ENCODE measurements at regions not wholly inside any gene's neighbourhood (a gene's known extent, or its start where the extent isn't known, plus 50 kb on each side); places are given as distances from the start of the nearest gene placed in this dataset.
A peak's percentile ranks its signal among the peaks of the same experiment; 100 is the strongest.
"Not testable (repeated sequence)": the region's sequence is repeated elsewhere in the genome, so short reads cannot be mapped to it uniquely, and the experiment has no call there.

- DNase-seq = no peak
Measured at GRCh38 chr12:83656004-83656403, 969.3 kb downstream of the TMTC2 start.

- DNase-seq = no peak
Measured at GRCh38 chr12:83642205-83642604, 955.5 kb downstream of the TMTC2 start.

DNA sequence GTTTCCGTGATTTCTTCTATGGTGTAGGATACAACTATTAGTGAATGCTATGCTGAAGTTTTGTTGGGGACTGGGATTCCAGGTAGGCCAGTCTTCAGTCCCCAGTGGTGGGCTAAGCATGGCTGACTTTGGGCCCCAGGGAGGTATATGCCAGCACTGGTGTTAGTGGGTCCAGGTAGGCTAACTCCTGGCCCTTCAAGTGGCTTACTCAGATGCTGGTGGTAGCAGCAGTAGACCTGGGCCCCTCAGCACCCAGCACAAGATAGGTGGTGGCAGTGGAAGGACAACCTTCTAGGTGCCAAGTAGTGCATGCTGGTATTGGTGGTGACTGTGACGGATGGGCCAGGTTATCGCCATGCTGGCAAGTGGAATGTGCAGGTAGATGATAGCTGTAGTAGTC is 955.1 kb downstream of the TMTC2 start:
- DNase-seq = no peak

GRCh38 chr12:83634726-83635267 is 948.1 kb downstream of the TMTC2 start:
- DNase-seq = no peak

DNA sequence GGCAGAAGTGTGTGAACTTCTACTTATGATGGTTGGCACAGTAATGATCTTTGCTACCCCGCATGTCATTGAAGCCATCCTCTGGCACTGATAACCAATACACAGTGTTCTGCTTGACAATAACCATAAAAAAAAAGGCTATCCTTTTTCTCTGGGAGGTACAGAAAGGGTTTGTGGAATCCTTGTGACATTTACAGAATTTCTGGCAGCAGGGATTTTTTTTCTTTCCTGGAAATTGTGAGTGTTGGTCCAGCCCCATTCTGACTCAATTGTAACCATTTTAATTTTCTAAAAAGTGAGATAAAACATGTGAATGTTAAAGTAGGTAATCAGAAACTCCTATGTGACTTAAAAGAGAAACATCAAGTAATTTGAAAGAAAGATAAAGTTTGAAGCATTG is 943.8 kb downstream of the TMTC2 start:
- DNase-seq = no peak

GRCh38 chr12:83629931-83630330 is 943.2 kb downstream of the TMTC2 start:
- DNase-seq = no peak

DNA sequence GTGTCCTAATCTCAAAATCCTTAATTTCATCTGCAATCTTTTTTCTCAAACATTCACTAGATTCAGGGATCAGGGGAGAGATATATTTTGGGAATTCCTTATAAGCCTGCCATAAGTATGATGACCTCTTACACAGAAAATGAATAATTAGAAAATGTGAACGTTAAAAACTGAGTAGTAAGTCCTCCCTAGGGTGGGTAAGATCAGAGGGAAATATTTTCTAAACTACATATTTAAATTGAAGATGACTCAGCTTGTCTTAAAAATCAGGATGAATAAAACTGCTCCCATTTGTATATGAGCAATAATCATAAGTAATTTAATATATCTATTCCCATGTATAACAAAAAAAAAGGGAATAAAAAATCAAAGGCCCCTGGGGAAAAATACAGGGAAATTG is 935.5 kb downstream of the TMTC2 start:
- no peak for DNase-seq

DNA sequence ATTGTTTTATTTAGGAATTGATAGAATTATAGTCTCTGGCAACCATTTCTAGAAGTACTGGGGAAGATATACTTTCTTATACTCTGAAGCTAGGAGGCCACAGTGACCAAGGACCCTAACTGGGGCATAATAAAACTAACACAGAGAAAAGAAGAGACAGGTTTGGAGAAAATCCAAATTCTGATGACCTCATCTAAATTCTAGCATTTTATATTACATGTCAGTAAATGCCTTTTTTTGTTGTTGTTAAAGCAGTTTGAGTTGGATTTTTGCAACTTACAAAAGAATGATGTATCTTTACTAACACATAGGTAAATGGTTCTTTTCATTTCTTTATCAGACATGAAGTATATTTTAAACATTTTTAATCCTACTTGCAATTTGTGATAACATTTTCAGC is 933.3 kb downstream of the TMTC2 start:
- DNase-seq = no peak

DNA sequence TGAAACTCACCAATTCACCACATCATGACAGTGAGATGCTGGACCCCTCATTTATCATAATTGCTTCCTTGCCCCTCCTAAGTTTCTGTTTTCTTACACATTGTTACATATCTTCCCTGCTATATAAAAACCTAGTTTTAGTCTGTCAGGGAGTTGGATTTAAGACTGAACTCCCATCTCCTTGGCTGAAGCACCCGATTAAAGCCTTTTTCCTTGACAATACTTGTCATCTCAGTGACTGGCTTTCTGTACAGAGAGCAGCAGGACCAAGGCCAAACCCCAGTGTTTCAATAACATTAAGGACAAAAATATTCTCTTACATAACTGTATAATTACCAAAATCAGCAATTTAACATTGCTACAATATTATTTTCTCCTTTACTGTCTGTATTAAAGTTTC is 928.4 kb downstream of the TMTC2 start:
- DNase-seq = no peak

DNA sequence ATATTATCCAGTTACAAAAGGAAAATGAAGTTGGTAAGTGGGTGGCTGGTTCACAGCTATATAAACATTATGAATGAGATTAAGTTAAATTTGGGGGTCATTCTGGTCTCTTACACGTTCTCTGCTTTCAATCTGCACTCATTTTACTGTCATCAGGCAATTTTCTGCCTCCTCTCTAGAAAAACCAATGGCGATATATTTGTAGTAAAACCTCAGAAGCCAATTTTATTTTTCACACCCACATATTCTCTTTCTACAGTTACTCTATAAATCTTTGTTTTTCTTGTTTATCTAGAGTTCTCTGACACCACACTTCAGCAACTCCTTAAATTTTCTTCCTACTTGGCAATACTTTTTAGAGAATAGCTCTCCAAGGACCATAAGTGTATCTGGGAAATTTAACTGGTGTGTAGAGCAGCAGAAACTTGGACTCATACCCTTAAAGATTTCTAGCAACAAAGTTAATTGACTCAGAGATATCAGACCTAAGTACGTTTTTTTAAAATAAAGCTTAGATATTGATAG is 926.9 kb downstream of the TMTC2 start:
- DNase-seq = no peak

- no peak for DNase-seq
Measured at GRCh38 chr12:83603106-83603505, 916.4 kb downstream of the TMTC2 start.

- DNase-seq = no peak
Measured at GRCh38 chr12:83575326-83575725, 888.6 kb downstream of the TMTC2 start.

DNA sequence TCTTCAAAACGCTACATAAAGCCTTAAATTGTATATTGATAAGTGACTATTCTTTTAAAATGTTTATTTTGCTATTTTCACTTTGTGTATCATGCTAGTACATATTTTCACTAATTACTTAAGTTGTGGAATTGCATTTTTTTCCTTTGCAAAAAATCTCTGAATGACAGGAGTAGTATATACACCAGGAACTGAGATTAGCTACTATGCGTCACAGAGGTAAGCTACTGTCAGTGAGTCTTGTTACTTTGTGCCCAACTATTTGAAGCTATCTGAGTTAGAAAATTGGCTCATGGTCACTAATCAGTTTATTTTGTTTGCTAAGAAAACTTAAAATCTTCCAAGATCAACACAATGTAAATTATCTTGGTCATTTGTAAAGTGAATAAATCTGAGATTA is 887.4 kb downstream of the TMTC2 start:
- DNase-seq = no peak

DNA sequence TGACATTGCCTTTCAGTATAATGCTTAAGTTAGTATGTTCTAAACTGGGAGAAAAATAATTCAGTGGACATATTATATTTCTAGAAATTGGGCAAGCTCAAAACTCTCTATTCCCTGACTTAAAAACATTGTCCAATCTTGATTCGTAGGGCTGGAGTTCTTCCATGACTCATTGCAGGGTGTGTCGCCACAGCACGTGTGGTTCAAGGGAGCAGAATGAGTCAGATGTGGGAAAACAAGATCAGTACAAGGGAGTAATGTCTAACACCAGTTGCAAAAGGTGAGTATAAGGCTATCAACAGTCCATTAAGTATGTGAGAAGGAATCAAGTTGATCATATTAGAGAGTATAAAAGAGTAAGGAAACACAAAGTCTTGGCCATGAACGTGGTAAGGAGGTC is 887.0 kb downstream of the TMTC2 start:
- no peak for DNase-seq

- DNase-seq = no peak
Measured at GRCh38 chr12:83559650-83560049, 872.9 kb downstream of the TMTC2 start.

DNA sequence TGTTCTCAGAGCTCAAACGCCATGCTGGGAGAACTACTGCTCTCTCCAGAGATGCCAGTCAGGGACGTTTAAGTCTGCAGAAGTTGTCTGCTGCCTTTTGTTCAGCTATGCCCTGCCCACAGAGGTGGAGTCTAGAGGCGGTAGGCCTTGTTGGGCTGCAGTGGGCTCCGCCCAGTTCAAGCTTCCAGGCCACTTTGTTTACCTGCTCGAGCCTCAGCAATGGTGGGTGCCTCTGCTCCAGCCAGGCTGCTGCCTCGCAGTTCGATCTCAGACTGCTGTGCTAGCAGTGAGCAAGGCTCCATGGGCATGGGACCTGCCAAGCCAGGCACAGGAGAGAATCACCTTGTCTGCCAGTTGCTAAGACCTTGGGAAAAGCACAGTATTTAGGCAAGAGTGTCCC is 869.3 kb downstream of the TMTC2 start:
- DNase-seq = not testable (repeated sequence)

DNA sequence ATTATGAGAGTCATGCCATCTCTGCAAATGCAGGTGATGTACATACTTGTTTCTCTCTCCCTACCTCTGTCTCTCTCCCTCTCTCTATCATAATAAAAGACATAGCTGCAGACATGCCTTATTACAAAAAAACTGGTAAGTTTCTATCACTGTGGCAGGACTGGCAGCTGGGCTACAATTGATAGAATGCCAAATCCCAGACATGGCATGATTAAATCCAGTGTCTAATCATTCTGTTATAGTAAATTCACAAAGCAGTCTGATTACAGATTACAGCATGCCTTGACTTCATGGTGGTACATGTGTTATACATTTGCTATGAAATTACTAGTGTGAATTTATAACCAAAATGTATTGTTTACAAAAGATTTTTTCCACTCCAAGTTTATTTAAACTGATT is 854.7 kb downstream of the TMTC2 start:
- DNase-seq = peak; percentile 49

GRCh38 chr12:83538361-83538965 is 851.8 kb downstream of the TMTC2 start:
- no peak for DNase-seq

GRCh38 chr12:83537428-83538053 is 850.8 kb downstream of the TMTC2 start:
- DNase-seq = no peak

- DNase-seq = no peak
Measured at GRCh38 chr12:83536496-83536895, 849.8 kb downstream of the TMTC2 start.

- no peak for DNase-seq
Measured at GRCh38 chr12:83528571-83528970, 841.9 kb downstream of the TMTC2 start.

DNA sequence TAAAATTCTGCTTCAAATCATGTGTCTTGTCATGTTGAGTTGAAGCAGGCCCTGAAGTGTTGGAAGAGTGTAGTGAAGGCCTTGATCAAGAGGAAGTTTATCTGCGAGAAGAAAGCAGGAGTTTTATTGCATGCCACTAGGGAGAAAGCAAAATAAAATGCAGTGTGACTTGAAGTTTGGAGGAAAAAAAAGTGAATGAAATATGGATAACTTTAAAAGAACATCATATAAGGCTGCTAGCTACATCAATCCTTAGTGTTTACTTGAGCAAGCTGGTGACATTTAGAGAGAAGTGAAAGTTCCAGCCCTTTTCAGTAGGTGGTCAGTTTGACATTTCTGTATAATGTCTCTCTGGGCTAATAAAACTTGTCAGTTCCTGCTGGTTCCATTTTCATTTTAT is 841.1 kb downstream of the TMTC2 start:
- DNase-seq = no peak

DNA sequence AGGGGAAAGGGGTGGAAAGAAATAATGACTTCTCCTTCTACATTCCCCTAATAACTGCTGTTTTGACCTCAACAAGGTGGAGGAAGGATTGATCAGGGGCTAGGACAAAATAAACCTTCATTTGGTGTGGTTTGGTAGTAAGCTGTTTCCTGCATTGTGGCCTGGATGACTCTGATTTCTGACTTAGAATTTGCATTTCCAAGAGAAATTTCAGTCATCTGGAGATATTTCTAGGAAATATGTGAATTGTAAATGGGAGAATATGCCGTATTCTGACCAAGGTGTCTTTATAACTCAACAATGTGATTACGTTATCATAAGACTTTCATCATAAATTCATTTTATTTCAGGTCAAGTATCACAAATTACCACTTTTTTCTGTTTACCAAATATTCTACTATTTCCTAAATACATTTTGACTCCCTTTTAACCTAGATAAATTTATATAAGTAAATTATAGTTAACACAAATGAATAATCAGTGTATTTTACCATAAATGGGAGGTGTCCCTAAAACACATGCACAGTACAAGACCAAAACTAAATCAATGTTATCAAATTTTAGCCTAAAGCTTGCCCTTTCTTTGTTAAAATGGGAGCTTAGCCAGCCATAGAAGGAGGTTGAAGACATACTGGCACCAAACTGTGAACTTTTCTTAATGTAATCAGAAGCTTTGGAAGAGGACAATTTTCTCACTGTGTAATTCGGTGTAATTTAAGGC is 828.8 kb downstream of the TMTC2 start:
- DNase-seq = no peak

DNA sequence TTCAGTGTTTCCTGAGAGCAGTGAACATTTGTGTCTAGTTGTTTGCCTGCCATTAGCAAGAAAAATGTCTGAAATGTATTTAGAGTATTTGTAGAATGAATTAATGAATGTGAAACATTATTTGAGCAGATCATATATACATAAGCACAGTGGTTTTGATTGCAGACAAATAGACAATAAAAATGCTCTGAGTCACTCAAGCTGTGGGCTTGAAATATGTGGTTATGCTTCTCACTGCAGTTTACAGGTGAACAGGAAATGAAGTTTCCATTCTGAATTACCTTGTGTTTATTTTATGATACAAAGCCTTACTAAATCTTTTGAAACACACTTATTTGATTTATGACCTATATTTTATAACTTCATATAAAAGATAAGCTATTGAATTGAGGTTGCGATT is 827.7 kb downstream of the TMTC2 start:
- no peak for DNase-seq

Data from NCI-H1694 treated with DMSO at 0.1 percent for 48 hours (cell line).